K562 (cell line): ENCODE measurements at regions not wholly inside any gene's neighbourhood (a gene's known extent, or its start where the extent isn't known, plus 50 kb on each side); places are given as distances from the start of the nearest gene placed in this dataset.

Source experiments
- ATAC-seq: fragments of 200-7000 bp; cut with Tn5 transposase; 3 replicates; pipeline ENCODE4 v1.9.1; 2020; ENCODE audit warnings: moderate library complexity
- BruUV-seq: library from RNA; stranded (reverse); fragments of 400-500 nt; replicated peaks from 2 replicates; lab custom pipeline; 2021; lab: Mats Ljungman, UMichigan
- CTCF ChIA-PET: fragments of 300-600 bp; formaldehyde crosslinking; extraction: SDS; loops from one replicate; lab custom pipeline; 2021; ENCODE audit warnings: low intra/inter-chr PET ratio; lab: Yijun Ruan, JAX
- POLR2A ChIA-PET: fragments of 300-600, 350-650 bp; sonication (Branson Sonifier 250); formaldehyde crosslinking; extraction: SDS; loops from one replicate; lab custom pipeline; 2021; ENCODE audit warnings: antibody characterized with exemption, inconsistent platforms; lab: Yijun Ruan, JAX
- DNase-seq, 4 experiments: peaks; one replicate each; pipeline versions ENCODE4 v3.0.0 to v3.0.0-alpha.2; 2011 to 2018; ENCODE audit warnings: low spot score in 3 of 4, mixed read lengths in 3 of 4; ENCODE audit errors: extremely low read depth in 1 of 4
- FAIRE-seq: peaks from 2 replicates; lab custom pipeline; 2011; peaks lifted over from hg19 to GRCh38; lab: Jason Lieb, UNC
- H2AFZ ChIP-seq: 2 replicates; pipeline ENCODE4 v1.6.0; 2011; ENCODE audit warnings: low read depth, low read length, control low read depth, inconsistent platforms
- H3K27ac ChIP-seq: fragments of 200-600 bp; 3 replicates; pipeline ENCODE4 v1.8.0; 2011; ENCODE audit warnings: low read depth, mild to moderate bottlenecking, control low read depth, inconsistent platforms, low read length, moderate library complexity, mixed read lengths; ENCODE audit errors: extremely low read depth
- H3K27me3 ChIP-seq, 2 experiments: fragments of 300-600 bp in 1 of 2; 2 replicates in 1 of 2; 3 replicates in 1 of 2; pipeline versions ENCODE4 v1.6.0 to v1.8.0; 2011; ENCODE audit warnings: inconsistent platforms in 2 of 2, low read length in 2 of 2, mild to moderate bottlenecking in 1 of 2, mixed read lengths in 1 of 2, moderate library complexity in 1 of 2; ENCODE audit not compliant: control insufficient read depth in 2 of 2, insufficient read depth in 2 of 2
- H3K36me3 ChIP-seq: fragments of 300-600 bp; 3 replicates; pipeline ENCODE4 v1.8.0; 2011; ENCODE audit warnings: mild to moderate bottlenecking, low read length, inconsistent platforms; ENCODE audit not compliant: control insufficient read depth, insufficient read depth
- H3K4me1 ChIP-seq, 2 experiments: fragments of 200-600 bp in 1 of 2; replicated peaks in 1 of 2; 2 replicates in 1 of 2; 3 replicates in 1 of 2; pipeline versions ENCODE4 v1.5.1 to v1.8.0; 2011; ENCODE audit warnings: inconsistent platforms in 2 of 2, low read length in 2 of 2, mild to moderate bottlenecking in 1 of 2, mixed read lengths in 1 of 2, moderate library complexity in 1 of 2; ENCODE audit not compliant: control insufficient read depth in 2 of 2, insufficient read depth in 2 of 2
- H3K4me2 ChIP-seq: 2 replicates; pipeline ENCODE4 v1.6.1; 2011; ENCODE audit warnings: low read length, control low read depth, inconsistent platforms, mixed read lengths; ENCODE audit not compliant: insufficient read depth
- H3K4me3 ChIP-seq: fragments of 200-600 bp; sonication (generic), shearing (Covaris generic); 2 replicates; pipeline ENCODE4 v1.5.1; 2016; ENCODE audit warnings: control low read depth, inconsistent platforms
- H3K79me2 ChIP-seq: fragments of 200-600 bp; 3 replicates; pipeline ENCODE4 v1.8.0; 2011; ENCODE audit warnings: low read length, inconsistent platforms; ENCODE audit not compliant: control insufficient read depth, insufficient read depth
- H3K9ac ChIP-seq, 2 experiments: 2 replicates each; pipeline versions ENCODE4 v1.6.0 to v1.6.1; 2011; ENCODE audit warnings: low read depth in 2 of 2, low read length in 2 of 2, control low read depth in 1 of 2, inconsistent platforms in 1 of 2, mild to moderate bottlenecking in 1 of 2, mixed read lengths in 1 of 2; ENCODE audit not compliant: insufficient read depth in 1 of 2
- H3K9me1 ChIP-seq: one replicate; pipeline ENCODE4 v1.6.0; 2011; ENCODE audit warnings: inconsistent platforms, mild to moderate bottlenecking, low read length, moderate library complexity; ENCODE audit not compliant: control insufficient read depth, insufficient read depth
- H3K9me3 ChIP-seq: replicated peaks from 2 replicates; pipeline ENCODE4 v1.5.1; 2011; ENCODE audit warnings: low read depth, low read length, inconsistent platforms; ENCODE audit not compliant: control insufficient read depth, insufficient read depth
- H4K20me1 ChIP-seq: replicated peaks from 2 replicates; pipeline ENCODE4 v1.6.1; 2011; ENCODE audit warnings: low read length, inconsistent platforms, mixed read lengths; ENCODE audit not compliant: control insufficient read depth, insufficient read depth
- ASH1L ChIP-seq: fragments of 450-650 bp; IDR thresholded peaks from 2 replicates; pipeline ENCODE4 v1.6.1; 2018; ENCODE audit warnings: borderline replicate concordance, mild to moderate bottlenecking, low read depth; ENCODE audit not compliant: partially characterized antibody
- EP400 ChIP-seq: fragments of 450-650 bp; IDR thresholded peaks from 2 replicates; pipeline ENCODE4 v1.6.1; 2017; ENCODE audit warnings: antibody characterized with exemption, mild to moderate bottlenecking, moderate library complexity
- PKNOX1 ChIP-seq: fragments of 450-650 bp; IDR thresholded peaks from 2 replicates; pipeline ENCODE4 v1.6.1; 2016
- POLR2AphosphoS2 ChIP-seq: IDR thresholded peaks from 2 replicates; pipeline ENCODE4 v1.6.1; 2012; ENCODE audit warnings: low read length, improper control_type of control experiment
- ZBTB1 ChIP-seq: sonication (generic); formaldehyde crosslinking; IDR thresholded peaks from 2 replicates; pipeline ENCODE4 v1.8.1; 2023; ENCODE audit warnings: missing genetic modification reagents, low read depth, mild to moderate bottlenecking, borderline replicate concordance
- ZBTB5 ChIP-seq: fragments of 450-650 bp; IDR thresholded peaks from 2 replicates; pipeline ENCODE4 v1.6.1; 2017; ENCODE audit warnings: antibody characterized with exemption
- WGBS: fragments of 100-300 bp; shearing (Covaris generic); methylation state at CpG from one replicate; pipeline ENCODE4 v1.1.6; 2016; ENCODE audit warnings: low coverage, mixed read lengths; ENCODE audit not compliant: insufficient coverage; ENCODE audit errors: missing lambda C conversion rate; 5-methylcytosine and 5-hydroxymethylcytosine counted together
- in situ Hi-C: fragments of 300-500 bp; cut with MboI; formaldehyde crosslinking; loops from 4 replicates; pipeline ENCODE4 v1.15.0; 2018; ENCODE audit warnings: inconsistent platforms, mixed read lengths
- intact Hi-C: fragments of 100-400 bp; cut with micrococcal nuclease; formaldehyde crosslinking; loops from 2 replicates; pipeline ENCODE4 v1.14.2; 2022

DNA sequence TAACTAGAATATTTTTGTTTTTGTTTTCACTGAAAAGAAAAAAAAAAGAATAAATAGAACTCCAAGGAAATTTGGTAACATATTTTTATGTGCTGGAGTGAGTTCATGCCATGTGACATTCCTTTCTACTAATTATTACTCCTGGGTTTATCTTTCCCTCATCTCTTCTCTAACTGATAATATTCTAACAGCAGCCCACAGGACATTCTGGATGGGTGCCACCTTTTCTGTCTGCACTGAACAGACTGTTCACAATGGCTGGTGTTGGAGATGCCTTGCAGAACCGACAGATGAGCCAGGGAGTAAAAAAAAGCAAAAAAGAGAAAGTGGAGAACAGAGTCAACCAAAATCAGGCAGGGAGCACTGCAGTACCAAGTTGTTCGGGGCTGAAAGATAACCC lies 151.3 kb downstream of the OR4M2 start:
- no peaks in the 10 kb centered on the region for H3K9me1 ChIP-seq
- BruUV-seq: no TSS peak
- H3K9ac ChIP-seq: no peak overlapping the region
- no peaks in the 10 kb centered on the region; the same call in 1 of the 2 replicates for H4K20me1 ChIP-seq
- H3K79me2 ChIP-seq: no peaks in the 10 kb centered on the region
- intact Hi-C loops: no loop called here
- ATAC-seq (no peak), FAIRE-seq (no peak), DNase-seq (no peak)
- H3K27ac ChIP-seq: no peak overlapping the region
- no peaks in the 10 kb centered on the region for H3K36me3 ChIP-seq
- H3K4me3 ChIP-seq: no peak overlapping the region
- in situ Hi-C loops: loop anchor here (25.0 kb wide), 1 partner anchor 1444 kb away; no protein-coding TSS in a partner anchor
- peaks cover 0 to 4% of the 10 kb centered on the region in 2 experiments; a peak in 3 of 5 replicates for H3K27me3 ChIP-seq
- WGBS: 3% methylated on average over 2 of the region's 2 CpGs
- ChIA-PET CTCF (no interaction called here), POLR2A (no interaction called here)
- no peak overlapping the region for H3K4me2 ChIP-seq
- no peaks in the 10 kb centered on the region; the same call in 1 of the 2 replicates for H3K9me3 ChIP-seq
- H2AFZ ChIP-seq: no peak overlapping the region
- TF ChIP-seq ZBTB1: no peak
- no peak for TF ChIP-seq ASH1L
- TF ChIP-seq PKNOX1: no peak
- TF ChIP-seq POLR2AphosphoS2: no peak
- TF ChIP-seq EP400: no peak
- TF ChIP-seq ZBTB5: no peak
- H3K4me1 ChIP-seq: no peaks in the 10 kb centered on the region
